Muscle layer of duodenum (tissue), 2 donors: ENCODE measurements at regions not wholly inside any gene's neighbourhood (a gene's known extent, or its start where the extent isn't known, plus 50 kb on each side); places are given as distances from the start of the nearest gene placed in this dataset.
"Not testable (repeated sequence)": the region's sequence is repeated elsewhere in the genome, so short reads cannot be mapped to it uniquely, and the experiment has no call there.

Source experiments
- H3K27ac ChIP-seq: one replicate; pipeline ENCODE4 v1.7.0; 2013; ENCODE audit warnings: mild to moderate bottlenecking, low read length
- H3K27me3 ChIP-seq: one replicate; pipeline ENCODE4 v1.7.0; 2013; ENCODE audit warnings: low read depth, mild to moderate bottlenecking, control low read depth, low read length
- H3K36me3 ChIP-seq, 2 donors: one replicate each; pipeline ENCODE4 v1.7.0; 2013; ENCODE audit warnings: low read length in 2 of 2, control low read depth in 1 of 2, mild to moderate bottlenecking in 1 of 2; ENCODE audit not compliant: insufficient read depth in 2 of 2, control insufficient read depth in 1 of 2
- H3K4me1 ChIP-seq, 2 donors: one replicate each; pipeline ENCODE4 v1.7.0; 2013; ENCODE audit warnings: low read length in 2 of 2, mild to moderate bottlenecking in 2 of 2, control low read depth in 1 of 2, moderate library complexity in 1 of 2; ENCODE audit not compliant: insufficient read depth in 2 of 2, control insufficient read depth in 1 of 2
- H3K4me3 ChIP-seq, 2 donors: one replicate each; pipeline ENCODE4 v1.7.0; 2013; ENCODE audit warnings: low read length in 2 of 2, low read depth in 1 of 2, mild to moderate bottlenecking in 1 of 2
- H3K9me3 ChIP-seq, 2 donors: one replicate each; pipeline ENCODE4 v1.7.0; 2013; ENCODE audit warnings: low read length in 2 of 2, control low read depth in 1 of 2, mild to moderate bottlenecking in 1 of 2; ENCODE audit not compliant: control insufficient read depth in 1 of 2
- donor health status: healthy.

DNA sequence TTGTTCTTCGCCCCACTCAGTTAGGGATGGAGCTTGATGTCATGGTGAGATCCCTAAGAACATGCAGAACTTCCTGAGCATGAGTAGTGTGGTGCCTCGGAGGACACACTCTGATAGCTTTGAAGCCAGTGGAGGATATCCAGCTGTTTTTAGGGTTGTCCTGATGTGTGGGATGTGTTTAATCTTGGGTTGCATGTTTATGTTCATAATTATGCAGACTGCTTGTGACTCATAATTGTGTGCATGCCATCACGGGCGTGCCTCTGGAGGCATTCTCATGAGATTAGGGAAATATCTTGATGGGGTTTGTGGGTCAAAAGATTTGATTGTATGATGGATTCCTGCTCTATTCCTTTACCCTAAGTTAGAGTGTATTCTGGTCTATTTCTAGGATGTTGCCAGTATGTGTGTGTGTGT is 267.4 kb upstream of the PELI2 start:
- Histone ChIP-seq H3K27me3 (no peaks in the 10 kb centered on the region), H3K4me3 (no peak overlapping the region), H3K36me3 (no peaks in the 10 kb centered on the region), H3K27ac (no peak overlapping the region), H3K4me1 (no peaks in the 10 kb centered on the region), H3K9me3 (no peaks in the 10 kb centered on the region)

DNA sequence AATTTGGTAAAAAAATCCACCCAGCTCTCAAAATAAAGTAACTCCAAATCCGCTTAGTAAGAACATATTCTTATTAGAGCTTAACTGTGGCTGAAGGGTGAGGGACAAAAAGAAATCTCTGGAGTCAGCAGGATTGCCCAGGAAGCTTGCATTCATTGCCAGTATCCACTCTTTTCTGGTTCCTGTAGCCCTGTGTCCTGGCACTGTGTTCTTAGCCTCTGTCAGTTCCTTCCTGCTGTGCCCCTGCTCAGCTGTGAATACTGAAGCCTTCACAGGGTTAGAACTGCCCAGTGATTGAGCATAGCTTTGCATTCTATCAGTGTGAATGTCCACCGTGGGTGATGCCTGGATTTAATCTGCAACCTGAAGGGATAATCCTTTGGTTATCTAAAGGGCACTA is 266.9 kb upstream of the PELI2 start:
- Histone ChIP-seq H3K36me3 (no peaks in the 10 kb centered on the region), H3K27ac (no peak overlapping the region), H3K4me3 (no peak overlapping the region), H3K27me3 (no peaks in the 10 kb centered on the region), H3K9me3 (no peaks in the 10 kb centered on the region), H3K4me1 (no peaks in the 10 kb centered on the region)

DNA sequence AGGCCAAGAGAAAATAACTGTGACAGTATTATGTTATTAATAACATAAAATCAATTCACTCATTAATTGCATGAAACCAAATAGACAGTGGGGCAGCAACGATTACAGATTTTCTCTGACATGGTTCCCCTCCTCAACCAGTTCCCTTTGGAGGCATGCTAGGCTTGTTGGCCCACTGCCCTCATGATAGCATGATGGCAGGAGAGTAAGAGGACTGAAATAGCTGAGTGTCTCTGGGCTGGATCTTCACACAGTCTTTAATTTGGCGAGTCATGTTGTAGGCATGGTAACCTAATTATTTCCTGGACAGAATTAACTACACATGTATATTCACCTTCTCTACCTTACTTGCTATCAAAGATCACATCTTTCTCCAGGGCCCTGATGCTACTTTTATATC is 266.2 kb upstream of the PELI2 start:
- Histone ChIP-seq H3K36me3 (no peaks in the 10 kb centered on the region), H3K9me3 (no peaks in the 10 kb centered on the region), H3K27ac (no peak overlapping the region), H3K4me1 (no peaks in the 10 kb centered on the region), H3K4me3 (no peak overlapping the region), H3K27me3 (no peaks in the 10 kb centered on the region)

DNA sequence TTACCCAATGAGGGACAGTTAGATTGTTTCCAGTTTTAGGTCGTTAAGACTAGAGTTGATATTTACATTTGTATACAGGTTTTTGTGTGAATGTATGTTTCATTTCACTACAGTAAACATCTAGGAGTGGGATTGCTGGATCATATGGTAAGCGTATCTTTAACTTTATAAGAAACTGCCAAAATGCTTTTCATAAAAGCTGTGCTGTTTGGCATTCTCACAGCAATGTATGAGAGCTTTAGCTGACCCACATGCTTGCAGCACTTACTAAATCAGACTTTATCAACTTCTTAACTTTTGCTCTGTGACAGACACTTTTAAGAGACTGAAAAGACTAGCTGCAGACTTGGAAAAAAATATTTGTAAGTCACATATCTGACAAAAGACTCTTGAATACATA is 262.5 kb upstream of the PELI2 start:
- Histone ChIP-seq H3K36me3 (no peaks in the 10 kb centered on the region), H3K9me3 (peaks cover 0 to 7% of the 10 kb centered on the region in 2 donors), H3K27me3 (no peaks in the 10 kb centered on the region), H3K4me1 (no peaks in the 10 kb centered on the region), H3K4me3 (no peak overlapping the region), H3K27ac (no peak overlapping the region)

DNA sequence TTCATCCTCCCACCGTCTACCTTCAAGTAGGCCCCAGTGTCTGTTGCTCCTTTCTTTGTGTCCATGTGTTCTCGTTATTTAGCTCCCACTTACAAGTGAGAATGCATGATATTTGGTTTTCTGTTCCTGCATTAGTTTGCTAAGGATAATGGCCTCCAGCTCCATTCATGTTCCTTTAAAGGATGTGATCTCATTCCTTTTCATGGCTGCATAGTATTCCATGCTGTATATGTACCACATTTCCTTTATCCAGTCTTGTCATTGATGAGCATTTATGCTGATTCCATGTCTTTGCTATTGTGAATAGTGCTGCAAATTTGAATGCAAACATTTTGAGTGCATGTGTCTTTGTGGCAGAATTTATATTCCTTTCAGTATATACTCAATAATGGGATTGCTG is 259.6 kb upstream of the PELI2 start:
- Histone ChIP-seq H3K27me3 (no peaks in the 10 kb centered on the region), H3K36me3 (no peaks in the 10 kb centered on the region), H3K27ac (no peak overlapping the region), H3K9me3 (peaks cover 0 to 11% of the 10 kb centered on the region in 2 donors), H3K4me1 (no peaks in the 10 kb centered on the region), H3K4me3 (no peak overlapping the region)

DNA sequence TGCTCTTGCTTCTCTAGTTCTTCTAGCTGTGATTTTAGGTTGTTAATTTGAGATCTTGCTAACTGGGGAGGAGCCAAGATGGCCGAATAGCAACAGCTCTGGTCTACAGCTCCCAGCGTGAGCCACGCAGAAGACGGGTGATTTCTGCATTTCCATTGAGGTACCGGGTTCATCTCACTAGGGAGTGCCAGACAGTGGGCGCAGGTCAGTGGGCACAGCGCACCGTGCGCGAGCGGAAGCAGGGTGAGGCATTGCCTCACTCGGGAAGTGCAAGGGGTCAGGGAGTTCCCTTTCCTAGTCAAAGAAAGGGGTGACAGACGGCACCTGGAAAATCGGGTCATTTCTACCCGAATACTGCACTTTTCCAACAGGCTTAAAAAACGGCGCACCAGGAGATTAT is 256.6 kb upstream of the PELI2 start:
- not testable (repeated sequence) for H3K4me1 ChIP-seq, H3K4me3 ChIP-seq, H3K36me3 ChIP-seq, H3K27me3 ChIP-seq, H3K27ac ChIP-seq
- H3K9me3 ChIP-seq, result peaks cover 0 to 23% of the 10 kb centered on the region in 2 donors

DNA sequence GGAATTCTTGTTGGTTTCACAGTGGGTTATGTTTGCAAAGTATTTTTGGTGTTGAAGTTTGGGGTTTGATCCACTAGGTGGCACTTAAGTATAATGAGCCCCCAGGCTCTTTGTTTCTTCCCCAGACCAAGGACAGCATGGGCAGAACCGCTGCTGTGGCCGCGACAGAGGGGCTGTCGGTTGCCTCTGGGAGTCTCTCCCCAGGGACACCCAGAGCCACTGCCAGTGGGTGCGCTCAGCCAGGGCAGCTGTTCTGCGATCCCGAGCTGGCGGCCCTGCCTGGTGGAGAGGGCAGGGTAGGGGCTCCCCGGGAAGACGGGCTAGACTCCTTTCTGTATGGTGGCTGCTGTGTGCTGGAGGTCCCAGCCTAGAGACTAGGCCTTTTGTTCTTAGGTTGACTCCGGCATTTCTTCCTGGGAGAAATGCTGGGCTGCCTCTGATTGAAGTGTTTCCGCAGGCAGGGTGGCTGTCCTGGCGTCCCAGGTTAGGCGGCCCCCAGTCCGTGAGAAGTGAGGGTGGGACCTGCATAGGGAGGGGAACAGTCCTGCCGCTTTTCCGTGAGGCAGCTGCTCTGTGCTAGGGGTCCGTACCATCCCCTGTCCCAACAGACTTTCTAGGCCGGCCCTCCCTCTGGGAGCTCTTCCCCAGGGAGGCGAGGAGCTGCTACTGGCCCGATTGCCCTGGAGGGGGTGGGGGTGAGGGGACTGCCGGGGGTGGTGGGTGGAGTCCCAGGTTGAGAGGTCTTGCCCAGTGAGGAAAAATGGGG is 253.1 kb upstream of the PELI2 start:
- Histone ChIP-seq H3K4me1 (no peaks in the 10 kb centered on the region), H3K9me3 (peaks cover 0 to 22% of the 10 kb centered on the region in 2 donors), H3K36me3 (no peaks in the 10 kb centered on the region), H3K27ac (no peak overlapping the region), H3K4me3 (no peak overlapping the region), H3K27me3 (no peaks in the 10 kb centered on the region)

DNA sequence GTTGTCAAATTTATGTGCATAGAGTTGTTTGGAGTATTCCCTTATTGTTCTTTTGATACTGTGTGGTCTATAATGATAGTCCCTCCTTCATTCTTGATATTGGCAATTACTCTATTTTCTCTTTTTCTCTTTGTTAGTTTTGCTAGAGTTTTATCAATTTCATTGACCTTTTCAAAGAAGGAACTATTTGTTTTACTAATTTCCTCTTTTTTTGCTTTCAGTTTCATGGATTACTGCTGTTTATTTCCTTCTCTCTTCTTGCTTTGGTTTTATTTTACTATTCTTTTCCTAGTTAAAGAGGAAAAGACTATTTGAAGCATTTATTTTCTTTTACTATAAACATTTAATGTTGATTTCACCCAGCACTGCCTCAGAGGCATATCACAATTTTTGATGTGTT is 250.9 kb upstream of the PELI2 start:
- H3K27me3 ChIP-seq, result no peaks in the 10 kb centered on the region
- no peaks in the 10 kb centered on the region for H3K4me1 ChIP-seq
- no peak overlapping the region for H3K27ac ChIP-seq
- H3K36me3 ChIP-seq, result no peaks in the 10 kb centered on the region
- no peak overlapping the region for H3K4me3 ChIP-seq
- peaks cover 0 to 16% of the 10 kb centered on the region in 2 donors for H3K9me3 ChIP-seq

DNA sequence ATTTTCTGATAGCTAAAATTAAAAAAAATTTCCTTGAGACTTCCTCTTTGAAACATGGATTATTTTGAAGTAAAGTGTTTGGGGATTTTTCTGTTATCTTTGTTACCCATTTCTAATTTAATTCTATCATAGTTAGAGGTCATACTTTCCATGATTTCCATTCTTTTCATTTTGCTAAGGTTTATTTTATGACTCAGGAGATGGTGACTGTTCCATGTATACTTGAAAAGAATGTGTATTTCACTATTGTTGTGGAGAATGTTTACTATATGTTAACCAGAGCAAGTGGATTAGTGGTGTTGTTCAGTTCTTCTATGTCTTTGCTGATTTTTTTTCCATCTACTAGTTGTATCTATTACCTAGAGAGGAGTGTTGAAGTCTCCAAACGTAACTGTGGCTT is 250.5 kb upstream of the PELI2 start:
- H3K4me1 ChIP-seq, result no peaks in the 10 kb centered on the region
- no peaks in the 10 kb centered on the region for H3K36me3 ChIP-seq
- no peaks in the 10 kb centered on the region for H3K27me3 ChIP-seq
- H3K9me3 ChIP-seq, result peaks cover 0 to 16% of the 10 kb centered on the region in 2 donors
- H3K27ac ChIP-seq, result no peak overlapping the region
- no peak overlapping the region for H3K4me3 ChIP-seq

DNA sequence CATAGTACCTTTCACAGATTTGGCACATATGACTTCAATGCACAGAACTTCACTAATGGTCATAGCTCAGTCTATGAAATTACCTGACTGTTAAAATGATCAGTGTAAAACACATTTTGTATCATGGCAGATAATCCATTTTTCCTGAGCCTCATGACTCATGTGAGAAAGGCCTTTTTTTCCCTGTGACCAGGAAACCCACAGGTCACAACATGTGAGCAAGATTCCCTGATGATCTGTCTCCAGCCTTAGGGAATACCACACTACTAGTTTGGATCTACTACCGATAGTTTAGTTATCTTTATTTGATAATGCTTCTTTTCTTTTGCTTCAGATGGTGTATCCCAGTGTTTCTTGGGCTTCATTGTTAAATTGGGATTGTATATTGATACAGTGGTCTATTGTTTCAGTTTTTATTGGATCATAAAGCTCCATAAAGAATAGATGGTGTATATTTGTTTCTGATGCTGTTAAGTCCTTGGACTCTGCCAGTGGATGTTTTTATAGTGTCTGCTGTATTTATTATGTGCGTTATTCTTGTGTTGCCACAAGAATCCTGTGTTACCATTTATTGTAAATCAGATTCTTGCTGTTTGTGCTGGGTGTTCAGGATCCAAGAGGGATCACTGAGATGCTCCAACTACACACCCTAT is 248.7 kb upstream of the PELI2 start:
- Histone ChIP-seq H3K36me3 (no peaks in the 10 kb centered on the region), H3K9me3 (peaks cover 0 to 5% of the 10 kb centered on the region in 2 donors), H3K4me1 (no peaks in the 10 kb centered on the region), H3K4me3 (no peak overlapping the region), H3K27ac (no peak overlapping the region), H3K27me3 (no peaks in the 10 kb centered on the region)

DNA sequence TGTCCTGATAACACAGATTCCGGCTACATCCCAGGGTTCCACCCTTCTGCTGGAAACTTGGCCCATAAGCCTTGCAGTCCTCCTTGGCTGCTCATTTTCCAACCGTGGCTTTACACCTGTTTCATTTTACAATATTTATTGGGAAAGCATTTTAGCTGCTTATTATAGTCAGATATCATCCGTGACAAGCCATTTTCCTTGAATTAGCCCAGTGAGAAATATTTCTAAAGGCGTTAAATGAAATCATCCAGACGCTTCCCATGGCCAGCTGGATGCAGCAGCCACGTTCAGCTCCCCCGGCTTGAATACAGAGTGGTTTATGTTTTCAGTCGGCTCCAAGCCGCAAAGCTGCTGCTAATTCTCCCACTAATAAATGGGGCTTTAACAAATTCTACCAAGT is 245.0 kb upstream of the PELI2 start:
- Histone ChIP-seq H3K4me1 (no peaks in the 10 kb centered on the region), H3K27ac (no peak overlapping the region), H3K27me3 (no peaks in the 10 kb centered on the region), H3K36me3 (no peaks in the 10 kb centered on the region), H3K9me3 (no peaks in the 10 kb centered on the region), H3K4me3 (no peak overlapping the region)

DNA sequence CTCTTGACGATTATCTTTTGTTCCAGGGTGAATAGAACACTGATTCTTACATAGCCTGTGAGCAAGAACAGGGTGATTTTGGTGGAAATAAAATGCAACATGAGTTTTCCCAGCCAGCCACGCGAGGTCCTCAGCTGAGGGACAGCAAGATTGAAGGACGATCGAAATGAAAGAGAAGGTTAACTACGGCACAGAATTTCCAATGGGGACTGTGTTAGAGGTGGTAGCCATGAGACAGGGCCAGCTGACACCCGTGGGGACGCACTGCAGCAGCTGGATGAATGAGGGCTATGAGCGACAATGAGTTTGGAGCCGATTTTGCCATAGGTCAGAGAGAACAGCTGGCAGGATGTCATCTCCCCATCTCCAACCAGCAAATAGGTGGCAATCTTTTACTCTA is 243.4 kb upstream of the PELI2 start:
- Histone ChIP-seq H3K4me1 (no peaks in the 10 kb centered on the region), H3K36me3 (no peaks in the 10 kb centered on the region), H3K4me3 (no peak overlapping the region)

More for the DNA sequence above, 243.4 kb upstream of the PELI2 start:
- Histone ChIP-seq H3K27ac (no peak overlapping the region), H3K9me3 (no peaks in the 10 kb centered on the region), H3K27me3 (no peaks in the 10 kb centered on the region)
